GM12865 (cell line): ENCODE measurements at regions not wholly inside any gene's neighbourhood (a gene's known extent, or its start where the extent isn't known, plus 50 kb on each side); places are given as distances from the start of the nearest gene placed in this dataset.

Source experiments
- DNase-seq: peaks from one replicate; pipeline ENCODE4 v3.0.0; 2010; ENCODE audit warnings: low read depth
- H3K4me3 ChIP-seq: 2 replicates; pipeline ENCODE4 v1.5.1; 2011; ENCODE audit warnings: mild to moderate bottlenecking, low read depth, low read length, control low read depth
- CTCF ChIP-seq: IDR thresholded peaks from 2 replicates; pipeline ENCODE4 v1.5.1; 2011; ENCODE audit warnings: low read length, control low read depth, low read depth, inconsistent platforms; ENCODE audit not compliant: insufficient read depth; ENCODE audit errors: missing control alignments

- TF ChIP-seq CTCF: no peak
- H3K4me3 ChIP-seq: no peak overlapping the region
- peak; percentile 26 for DNase-seq
Observed at GRCh38 chr13:99688776-99689175, 187.5 kb downstream of the TM9SF2 start.

GRCh38 chr13:99687723-99688397, 186.6 kb downstream of the TM9SF2 start:
- no peak for DNase-seq
- H3K4me3 ChIP-seq: no peak overlapping the region
- TF ChIP-seq CTCF: no peak

DNA sequence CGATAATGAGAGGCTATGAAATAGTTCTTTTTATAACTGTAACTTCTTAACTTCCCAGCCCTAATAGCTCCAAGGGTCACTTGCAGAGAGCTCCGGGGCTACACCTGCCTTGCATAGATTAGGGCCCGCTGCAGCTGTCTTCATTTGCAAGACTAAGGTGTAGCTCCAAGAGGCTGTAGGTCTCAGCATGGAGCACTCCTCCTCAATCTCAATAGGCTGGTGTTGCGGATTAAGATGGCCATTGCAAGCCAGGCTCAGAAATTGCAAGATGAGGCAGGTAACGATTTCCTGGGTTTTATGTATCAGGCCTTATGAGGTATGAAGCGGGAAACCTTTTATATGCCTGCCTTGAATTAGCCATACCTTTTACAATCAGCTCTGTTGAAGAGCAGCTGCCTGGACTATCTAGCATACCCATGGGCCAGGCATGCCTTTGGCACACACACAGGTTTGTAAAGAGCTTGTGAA, 185.7 kb downstream of the TM9SF2 start:
- TF ChIP-seq CTCF: no peak
- no peak overlapping the region for H3K4me3 ChIP-seq
- no peak for DNase-seq

DNA sequence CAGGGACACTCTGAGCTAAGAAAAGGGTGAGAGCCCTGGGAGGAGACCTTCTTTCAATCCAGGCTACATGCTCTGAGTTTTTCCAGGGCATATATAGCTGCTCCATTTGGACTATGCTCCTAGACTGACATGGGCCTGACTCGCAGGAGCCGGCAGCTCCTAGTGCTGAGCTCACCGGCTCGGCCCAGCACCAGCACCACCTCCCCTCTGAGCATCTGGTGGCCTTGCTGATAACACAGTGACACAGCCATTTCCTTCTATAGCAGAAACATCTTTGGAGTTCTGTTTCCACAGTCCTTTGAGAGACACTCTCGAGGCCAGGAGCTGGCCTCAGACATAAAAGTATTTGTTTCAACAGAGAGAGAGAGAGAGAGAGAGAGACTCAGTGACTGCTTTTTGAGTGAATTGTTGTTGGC, 184.9 kb downstream of the TM9SF2 start:
- no peak for DNase-seq
- no peak for TF ChIP-seq CTCF

GRCh38 chr13:99681695-99682094, 180.4 kb downstream of the TM9SF2 start:
- DNase-seq: no peak
- no peak overlapping the region for H3K4me3 ChIP-seq
- no peak for TF ChIP-seq CTCF

More for the DNA sequence above, 184.9 kb downstream of the TM9SF2 start:
- H3K4me3 ChIP-seq: no peak overlapping the region

DNA sequence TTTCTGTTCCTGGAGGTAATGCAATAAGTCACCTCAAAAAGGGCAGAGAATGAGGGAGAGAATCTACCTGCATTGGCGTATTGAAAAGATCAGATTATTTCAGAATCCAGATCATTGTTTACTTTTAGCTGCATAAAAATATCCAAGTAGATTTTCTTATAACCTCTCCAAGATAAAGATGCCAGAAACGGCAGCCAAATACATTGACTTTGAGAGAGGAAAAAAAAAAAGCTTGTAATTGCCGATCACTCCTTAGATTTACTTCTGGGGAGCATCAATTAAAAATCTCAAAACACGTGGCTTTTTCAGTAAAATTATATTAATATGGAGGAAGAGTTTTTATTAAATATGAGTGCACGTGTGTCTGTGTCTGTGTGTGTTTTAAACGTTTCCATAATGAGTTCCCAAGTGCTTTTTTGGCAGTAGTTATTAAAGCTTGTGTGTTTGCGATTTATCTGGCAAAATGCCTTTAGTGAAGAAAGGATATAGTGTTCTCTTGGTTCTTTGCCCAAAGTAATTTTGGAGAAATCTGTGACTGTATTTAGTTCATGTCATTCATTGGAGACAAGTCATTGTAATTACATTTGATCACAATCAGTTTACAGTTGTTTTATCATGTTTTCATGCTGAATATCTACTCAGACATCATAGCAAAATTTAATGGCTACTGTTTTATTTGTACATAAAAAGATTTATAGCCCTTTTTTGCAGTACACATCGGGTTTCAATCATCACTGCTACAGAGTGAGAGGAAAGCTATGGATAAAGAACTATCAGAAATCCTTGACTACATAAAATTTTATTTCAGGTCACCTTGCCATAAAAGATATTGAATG, 176.1 kb downstream of the TM9SF2 start:
- no peak overlapping the region for H3K4me3 ChIP-seq
- DNase-seq: no peak

More for the DNA sequence above, 176.1 kb downstream of the TM9SF2 start:
- no peak for TF ChIP-seq CTCF
